Activated T-helper 1 cell treated with anti-CD3 and anti-CD28 coated beads, Interleukin-2, amount 50 U/mL, for 16 hours (primary cell): ENCODE measurements at regions not wholly inside any gene's neighbourhood (a gene's known extent, or its start where the extent isn't known, plus 50 kb on each side); places are given as distances from the start of the nearest gene placed in this dataset.

Experiments used
- DNase-seq, 2 donors: peaks; one replicate each; pipeline ENCODE4 v3.0.0-alpha.2; 2020; ENCODE audit warnings: low read depth in 1 of 2, low spot score in 1 of 2

DNA sequence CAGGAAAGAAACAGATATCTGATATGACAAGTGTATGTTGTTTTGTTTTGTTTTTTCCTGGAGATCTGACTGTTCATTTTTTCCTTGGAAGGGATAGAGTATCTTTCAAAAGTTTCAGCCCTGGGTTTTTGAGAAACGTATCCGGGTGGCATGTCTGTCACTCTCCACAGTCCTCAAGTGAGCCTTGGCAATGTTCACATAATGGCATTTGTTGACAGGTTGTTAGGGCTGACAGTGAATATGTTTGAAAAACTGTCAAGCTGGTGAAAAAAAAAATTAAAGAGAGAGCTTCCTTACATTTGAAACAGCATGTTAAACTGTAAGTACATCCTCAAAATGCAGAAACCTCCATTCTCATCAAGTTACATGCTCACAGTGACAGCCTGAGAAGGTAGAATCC, 113.0 kb upstream of the DYNLRB2 start:
- no peak for DNase-seq

DNA sequence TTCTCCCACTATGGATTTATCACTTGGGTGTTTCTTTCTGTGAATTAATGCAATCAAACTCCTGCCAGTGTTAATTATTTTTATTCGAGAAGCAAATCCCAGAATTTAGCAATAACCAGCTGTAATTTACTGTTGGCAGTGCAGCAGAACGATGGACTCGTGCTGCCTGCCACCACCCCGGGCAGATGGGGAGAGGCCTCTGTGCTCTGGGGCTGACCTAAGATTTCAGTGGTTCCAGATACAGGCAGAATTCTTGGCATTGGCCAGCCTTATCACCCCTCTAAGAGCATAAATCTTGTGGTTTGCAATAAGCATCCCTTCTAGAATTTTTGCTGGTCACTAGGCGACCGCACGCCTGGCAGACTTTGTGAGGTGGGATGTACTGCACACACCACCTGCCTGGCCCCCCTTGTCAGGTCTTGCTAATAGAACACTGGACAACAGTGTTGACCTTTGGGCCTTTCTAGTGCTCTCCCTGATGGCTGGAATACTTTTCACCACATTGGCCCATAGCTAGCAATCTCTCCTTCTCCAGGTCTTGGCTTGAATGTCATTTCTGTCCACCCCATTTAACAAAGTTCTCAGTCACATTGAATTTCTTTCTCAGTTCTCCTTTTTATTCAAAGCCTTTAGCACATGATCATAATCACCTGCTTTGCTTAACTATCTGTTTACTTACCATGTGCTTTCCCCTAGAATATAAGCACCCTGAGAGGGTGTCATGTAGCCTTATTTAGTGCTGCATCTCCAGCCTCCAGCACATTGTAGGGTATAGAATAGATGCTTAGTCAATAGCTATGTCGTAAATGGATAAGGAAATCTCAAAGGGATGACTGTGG, 122.1 kb upstream of the DYNLRB2 start:
- no peak for DNase-seq

DNA sequence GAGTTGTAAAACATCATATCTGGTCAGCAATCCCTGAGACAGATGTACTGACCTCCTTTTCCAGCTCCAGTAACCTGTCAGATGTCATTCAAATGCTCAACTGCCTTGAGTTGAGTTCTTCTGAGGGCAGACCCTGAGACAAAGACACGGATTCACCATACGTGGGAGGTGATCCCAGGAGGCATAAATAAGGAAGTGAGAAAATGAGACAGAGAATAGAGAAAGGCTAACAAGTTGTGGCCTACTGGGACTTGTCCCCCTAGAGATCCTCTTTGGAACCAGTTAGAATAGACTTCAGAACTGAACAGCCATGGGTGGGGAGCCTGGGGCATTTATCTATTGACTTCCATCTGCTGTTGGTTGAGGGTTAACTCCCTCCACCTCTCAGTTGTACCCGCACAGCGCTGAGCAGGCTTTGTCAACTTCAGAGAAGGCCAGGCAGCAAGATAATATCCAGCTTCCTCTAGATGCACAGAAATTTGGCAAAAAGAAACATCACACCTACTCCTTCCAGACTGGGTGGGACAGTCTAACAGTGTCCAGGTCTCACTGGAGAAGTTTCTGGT, 123.0 kb upstream of the DYNLRB2 start:
- DNase-seq: no peak

DNA sequence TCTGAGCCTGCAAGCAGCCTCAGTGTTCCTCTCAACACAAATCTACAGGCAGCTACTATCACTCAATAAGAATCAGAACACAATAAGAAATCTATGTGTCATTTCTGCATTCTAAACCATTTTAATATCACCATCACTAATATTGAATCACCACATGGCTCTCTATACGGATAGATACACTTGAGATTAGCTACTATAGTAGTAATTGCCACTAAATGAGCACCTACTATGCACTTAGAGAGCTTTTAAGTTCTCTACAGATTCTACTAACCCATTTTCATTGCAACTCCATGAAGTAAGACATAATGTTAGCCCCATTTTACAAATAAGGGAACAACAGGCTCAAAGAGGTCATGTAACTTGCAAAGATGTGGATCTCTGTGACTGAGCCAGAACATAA, 132.8 kb upstream of the DYNLRB2 start:
- no peak for DNase-seq

DNA sequence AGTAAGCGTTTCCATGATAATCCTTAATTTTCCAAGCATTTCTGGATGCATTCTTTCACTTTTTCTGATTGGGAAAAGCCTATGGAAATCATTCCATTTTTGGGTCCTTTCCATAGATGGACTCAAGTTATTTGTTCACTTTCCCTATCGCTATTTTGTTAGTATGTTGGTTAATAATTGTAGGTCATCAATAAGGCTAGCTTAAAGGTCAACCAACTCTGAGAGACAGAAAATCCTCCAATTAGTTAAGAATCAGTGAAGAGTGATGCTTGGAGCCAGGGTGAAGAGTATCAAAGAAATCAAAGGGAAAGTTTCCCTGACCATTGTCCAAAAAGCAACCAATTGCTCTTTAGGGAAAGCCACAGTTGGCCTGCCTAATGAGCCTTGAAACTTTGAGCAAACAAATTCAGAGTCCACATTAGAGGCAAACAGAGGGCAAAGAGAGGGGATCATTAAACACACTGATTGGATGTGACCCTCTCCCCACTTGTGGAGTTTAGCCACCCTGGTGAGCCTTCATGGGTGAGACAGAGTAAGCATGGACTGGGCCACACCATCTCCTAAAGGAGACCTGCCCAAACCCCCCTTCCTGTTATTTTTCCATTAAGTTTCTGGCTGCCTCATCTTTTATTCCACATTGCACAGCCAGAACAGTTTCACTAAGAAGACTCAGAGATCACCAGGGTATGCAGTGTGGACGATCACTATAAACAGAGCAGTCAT, 133.4 kb upstream of the DYNLRB2 start:
- no peak for DNase-seq

DNA sequence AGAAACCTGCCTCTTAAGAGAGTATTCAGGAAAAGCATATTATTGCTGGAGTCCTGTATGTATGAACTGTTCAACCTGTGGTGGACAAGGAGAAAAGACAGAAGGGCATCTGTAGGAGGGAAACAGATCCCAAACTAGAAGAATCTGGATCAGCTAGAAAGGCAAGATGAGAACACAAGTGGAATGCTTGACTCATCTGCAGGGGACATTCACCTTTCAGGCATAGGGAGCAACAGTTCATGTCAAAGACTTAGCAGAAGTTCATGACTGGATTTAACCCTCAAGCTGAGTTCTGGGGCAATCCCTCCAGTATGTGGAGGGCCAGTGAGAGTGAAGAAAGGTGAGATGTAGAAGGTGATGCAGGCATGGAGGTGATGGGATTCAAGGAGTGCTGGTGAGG, 135.9 kb upstream of the DYNLRB2 start:
- no peak for DNase-seq

DNA sequence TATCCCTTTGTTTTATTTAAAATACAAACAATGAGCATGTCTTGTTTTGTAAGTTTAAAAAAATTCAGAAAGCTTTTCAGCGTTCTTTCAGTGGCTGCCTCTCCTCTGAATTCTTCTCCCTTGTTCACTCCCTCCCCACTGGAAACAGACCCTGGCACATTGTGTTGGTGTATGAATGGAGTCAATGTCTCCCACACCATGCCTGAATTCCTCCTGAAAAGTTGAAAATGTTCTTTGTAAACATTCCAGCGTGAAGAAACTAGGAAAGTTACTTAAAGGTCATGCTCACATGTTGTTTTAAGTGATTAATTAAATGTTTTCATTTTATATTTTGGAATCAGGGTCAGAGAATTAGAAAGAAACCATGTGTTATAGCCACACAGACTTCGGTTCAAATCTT, 136.9 kb upstream of the DYNLRB2 start:
- DNase-seq: no peak

DNA sequence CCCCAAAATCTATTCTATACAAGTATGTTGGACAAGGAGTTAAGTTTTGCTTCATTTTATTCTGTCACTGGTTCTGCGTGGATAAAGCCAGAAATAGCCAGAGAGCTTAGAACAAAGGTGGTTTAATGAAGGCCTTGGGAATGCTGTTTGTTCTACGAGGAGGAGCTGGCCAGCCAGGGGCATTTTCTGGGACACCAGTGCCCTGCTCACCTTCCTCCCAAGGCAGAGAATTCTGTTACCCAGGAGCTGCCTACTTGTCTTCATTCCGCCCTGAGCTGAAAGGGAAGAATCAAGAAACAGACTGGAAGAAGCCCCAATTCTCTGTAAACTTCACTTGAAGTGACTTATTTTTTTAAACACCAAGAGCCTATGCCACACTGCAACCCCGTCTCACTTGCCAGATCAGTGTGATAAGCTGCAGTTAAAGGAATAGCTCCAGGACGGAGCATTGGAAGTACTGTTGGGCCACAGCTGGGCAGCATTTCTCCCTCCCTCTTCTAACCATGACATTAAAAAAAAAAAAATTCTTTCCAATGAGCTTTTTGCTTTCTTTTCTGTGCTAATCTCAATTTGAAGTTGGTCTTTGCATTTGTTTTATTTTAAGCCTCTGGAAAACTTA, 149.8 kb upstream of the DYNLRB2 start:
- no peak for DNase-seq

DNA sequence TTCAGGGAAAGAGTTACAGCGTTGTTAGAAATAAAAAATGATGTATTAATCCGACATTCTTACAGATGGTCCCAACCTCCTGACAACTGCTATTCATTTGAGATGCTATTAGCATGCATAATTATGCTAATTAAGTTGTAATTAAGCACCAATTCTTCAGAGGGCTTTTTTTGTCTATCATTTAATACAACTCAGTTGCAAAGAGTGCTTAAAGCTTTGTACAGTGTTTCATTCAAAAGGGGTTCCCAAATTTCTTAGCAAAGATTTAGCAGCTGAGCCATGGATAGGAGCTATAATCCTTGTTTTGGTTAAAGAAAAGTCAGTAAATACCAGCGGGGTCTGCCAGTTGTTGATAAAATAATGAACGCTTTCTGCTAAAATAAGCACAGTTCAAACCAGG, 150.7 kb upstream of the DYNLRB2 start:
- no peak for DNase-seq

DNA sequence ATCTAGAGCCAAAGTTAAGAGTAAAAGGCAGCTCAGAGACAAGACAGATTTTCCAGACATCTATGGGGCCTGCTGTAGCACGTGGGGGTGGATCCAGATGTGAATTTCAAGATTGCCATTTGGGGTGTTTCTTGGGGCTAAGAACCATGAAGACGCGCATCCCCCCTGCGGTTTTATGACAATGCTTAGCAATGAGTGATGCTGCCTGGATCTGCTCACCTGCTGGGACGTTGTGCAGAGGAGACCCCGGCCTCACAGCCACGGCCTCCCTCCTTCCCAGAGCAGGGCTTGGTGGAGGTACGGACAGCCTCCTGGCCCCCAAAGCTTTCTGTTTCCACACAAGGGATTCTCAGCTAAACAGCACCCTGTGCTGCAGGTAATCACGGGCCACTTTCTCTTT, 151.5 kb upstream of the DYNLRB2 start:
- DNase-seq: no peak

DNA sequence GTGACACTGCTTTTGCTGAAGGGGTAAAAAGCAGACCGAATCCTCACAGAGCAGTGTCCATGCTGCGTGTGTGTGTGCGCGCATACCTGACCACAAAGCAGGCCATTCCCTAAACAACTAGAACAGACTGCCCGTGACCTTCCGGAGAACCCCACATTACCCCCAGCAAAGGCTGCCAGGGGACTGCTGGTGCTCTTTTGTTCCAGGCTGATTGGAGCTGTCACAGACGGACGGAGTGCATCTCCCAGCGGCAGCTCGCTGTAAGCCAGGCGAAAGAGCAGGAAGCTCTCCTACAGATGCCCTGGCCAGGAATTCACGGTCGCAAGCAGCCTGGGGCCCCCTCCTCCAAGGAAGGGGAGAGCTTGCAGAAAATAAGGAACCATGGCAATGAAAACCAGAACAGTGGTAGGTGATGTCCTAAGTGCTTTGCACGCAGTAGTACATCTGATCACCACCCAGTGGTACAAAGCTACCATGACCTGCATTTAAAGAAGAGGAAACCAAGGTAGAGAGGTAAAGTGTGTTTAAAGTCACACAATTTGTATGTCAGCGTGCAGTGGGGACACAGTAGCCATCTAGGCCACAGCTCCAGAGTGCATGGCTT, 153.4 kb upstream of the DYNLRB2 start:
- no peak for DNase-seq

DNA sequence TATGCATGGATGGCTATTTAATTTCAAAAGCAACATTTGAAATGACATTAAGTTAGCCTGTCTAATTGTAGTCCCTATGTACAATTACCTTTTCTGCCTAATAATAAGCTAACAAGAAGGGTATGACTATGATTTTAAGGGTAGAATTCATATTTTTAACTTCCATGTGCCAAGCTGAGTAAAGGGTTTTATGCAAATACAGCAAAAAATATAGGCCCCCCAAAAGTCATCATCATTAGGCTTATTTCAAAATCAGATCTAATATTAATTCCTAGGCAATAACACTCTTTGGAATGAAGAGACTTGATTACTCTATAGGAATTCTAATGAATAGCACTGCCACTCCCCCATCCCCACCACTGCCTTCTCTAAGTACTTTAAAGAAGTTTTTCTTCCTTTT, 155.9 kb upstream of the DYNLRB2 start:
- no peak for DNase-seq

DNA sequence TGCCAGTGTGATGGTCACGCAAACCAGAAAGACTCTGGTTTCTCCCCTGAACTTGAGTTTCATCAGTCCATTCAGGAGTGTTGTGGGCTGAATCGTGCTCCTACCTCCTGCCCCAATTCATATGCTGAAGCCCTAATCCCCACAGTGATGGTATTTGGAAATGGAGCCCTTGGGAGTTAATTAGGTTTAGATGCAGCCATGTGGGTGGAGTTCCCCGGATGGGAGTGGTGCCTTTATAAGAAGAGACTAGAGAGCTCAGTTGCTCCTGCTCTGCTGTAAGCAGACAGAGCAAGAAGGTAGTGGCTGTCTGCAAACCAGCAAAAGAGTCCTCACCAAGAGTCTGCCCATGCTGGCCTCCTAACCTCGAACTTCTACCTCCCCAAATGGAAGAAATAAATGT, 160.3 kb upstream of the DYNLRB2 start:
- DNase-seq: no peak

DNA sequence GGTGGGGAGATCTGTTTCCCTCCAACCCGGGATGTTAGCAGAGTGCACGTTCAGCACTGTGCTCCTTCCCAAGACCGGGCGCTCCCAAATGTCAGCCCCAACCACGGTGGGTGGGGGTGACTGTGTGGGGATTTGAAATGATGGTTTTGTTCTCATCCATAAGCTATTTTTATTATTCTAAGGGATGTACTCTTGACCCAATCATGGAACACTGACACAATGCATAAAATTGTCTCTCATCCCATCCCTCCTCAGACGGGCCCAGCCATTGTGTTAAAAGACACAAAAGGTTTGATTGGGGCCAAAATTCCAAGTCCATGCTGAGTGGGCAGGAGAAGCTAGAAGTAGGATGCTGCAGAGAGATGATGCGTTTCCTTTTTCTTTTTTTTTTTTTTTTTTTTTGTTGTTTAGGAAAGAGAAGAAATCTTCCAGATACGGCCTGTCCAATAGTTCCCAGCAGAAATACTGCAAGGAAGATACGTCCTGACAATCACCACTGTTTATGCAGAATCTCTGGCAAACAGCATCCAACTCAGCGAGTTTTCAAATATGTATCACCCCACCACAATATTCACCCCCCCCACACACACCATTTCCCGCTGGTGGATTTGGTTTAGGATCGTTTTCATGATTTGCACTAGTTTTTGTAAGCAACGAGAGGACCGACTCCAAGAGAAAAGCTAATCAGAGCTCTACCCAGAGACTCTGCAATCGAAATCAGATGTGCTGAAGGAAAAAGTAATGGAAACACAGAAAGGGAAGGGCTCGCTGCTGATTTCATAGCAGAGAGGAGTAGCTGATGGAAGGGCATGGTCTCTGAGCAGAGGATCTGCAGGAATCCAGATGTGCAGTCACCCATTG, 163.5 kb upstream of the DYNLRB2 start:
- DNase-seq: no peak

DNA sequence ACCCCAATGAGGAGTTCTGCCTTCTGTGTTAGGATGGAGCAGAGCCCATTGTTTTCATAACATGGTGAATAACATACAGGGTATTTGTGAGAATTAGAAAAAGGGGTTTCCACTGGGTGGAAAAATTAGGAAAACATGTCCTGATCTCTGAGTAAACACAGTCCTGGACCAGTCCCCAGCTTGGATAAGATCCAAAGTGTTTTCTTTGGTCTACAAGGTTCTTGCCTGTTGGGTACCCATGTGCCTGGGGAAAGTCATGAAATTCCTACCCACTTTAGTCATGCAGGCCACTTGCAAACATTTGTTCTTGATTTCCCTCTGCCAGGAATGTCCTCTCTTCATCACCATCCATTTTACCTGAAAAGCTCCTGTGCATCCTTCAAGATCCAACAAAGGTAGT, 164.8 kb upstream of the DYNLRB2 start:
- DNase-seq: no peak

DNA sequence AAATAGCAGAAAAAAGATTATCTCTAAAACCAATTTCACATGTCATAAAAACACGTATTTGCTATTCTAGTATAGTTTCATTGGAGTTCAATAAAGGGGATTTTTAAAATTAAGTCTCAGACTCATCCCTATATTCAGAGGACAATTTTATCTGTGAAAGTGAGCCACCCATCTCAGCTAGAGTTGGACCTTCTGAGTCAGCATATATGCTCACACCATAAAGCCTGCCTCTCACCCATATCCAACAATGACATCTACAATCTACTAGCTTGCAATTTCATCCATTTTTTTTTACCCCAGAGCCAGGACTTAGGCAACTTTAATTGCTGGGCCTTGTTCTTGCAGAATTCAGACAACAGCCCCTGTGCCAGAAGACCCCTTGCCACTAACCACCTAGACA, 165.3 kb upstream of the DYNLRB2 start:
- DNase-seq: no peak

DNA sequence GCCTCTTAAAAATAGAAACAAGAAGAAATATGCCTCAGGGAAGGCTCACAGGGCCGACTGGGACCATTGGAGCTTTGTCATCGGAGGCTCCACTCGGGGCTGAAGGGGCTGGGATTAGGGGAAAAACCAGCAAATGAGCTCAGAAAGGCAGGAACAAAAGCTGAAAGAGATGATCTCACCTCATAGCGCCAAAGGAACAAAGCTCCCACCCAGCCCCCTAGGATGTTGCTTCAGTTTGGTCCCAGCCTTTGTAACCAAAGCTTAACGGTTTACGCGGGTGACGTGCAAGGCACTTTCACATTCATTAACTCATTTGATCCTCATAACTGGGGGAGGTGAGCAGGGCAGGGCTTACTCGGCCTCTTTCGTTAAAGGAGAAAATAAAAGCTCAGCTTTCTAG, 168.5 kb upstream of the DYNLRB2 start:
- no peak for DNase-seq

DNA sequence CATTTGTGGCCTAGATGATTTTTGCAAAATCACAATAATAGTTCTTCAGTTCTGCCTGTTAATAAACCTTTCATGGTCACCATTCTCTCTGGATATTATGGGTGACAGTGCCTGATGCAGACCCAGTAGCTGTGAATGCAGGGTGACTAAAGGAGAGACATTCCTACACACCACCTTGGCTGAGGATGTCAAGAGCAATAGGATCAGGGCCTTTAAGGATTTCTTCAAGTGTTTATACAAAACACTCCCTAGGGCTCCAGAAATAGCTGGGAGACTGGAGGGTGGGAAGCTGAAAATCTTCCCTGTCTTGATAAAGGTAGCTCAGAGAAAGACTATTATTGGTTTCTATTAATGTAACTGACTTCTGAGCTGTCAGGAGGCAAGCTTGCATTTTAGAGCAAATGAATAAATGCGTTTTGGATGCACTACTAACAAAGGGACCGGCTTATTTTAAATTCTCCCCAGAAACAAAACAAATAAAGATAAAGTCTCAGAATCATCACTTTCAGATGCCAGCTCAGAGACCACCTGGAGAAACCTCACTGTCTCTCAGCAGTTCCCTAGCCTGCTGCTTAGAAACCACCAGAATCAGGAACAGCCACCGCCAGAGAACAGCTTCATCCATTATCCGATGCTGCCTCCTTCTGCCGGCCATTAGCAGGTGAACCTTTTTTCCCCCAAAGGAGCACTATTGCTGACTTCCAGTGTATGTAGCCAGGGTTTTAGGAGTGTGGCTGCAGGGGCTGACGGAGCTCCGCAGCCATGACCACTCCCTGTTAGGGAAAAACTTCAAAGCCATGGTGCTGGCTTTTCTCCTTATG, 171.4 kb upstream of the DYNLRB2 start:
- DNase-seq: no peak

DNA sequence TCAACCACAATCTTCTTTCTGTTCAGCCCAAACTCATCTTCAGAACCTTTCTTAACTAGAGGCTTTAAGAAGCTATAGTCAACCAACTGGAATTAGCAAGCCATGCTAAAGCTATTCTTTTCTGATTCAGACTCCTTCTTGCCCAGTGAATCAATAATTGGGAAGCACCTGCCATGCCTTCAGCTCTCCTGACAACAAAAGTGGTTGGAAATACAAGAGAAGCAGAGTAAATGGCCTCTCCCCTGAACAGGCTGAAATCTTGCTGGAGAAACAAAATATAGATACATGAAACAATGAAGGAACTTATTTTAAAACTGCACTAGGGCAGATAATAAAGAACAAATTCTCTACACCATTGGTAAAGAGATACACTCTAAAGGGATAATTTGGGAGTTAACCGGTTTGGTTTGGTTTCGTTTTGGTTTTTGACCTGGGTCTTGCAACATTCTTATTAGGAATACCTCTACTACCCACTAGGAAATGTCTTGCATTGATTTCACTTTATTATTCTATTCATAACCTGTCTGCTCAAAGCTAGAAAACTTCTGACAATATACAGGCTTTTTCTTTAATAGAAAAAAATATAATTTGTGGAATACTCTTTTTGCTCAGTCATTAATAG, 173.6 kb upstream of the DYNLRB2 start:
- DNase-seq: no peak
